Upper lobe of left lung (tissue), 4 donors: ENCODE measurements at regions not wholly inside any gene's neighbourhood (a gene's known extent, or its start where the extent isn't known, plus 50 kb on each side); places are given as distances from the start of the nearest gene placed in this dataset.

ENCODE experiments used
- CTCF ChIP-seq, 6 experiments: fragments of 450-650 bp in 4 of 6; fragments of 200-600 bp in 2 of 6; sonication (generic) in 2 of 6; IDR thresholded peaks; one replicate each; pipeline ENCODE4 v1.5.1; 2016 to 2019; ENCODE audit warnings: antibody characterized with exemption in 6 of 6
- EP300 ChIP-seq, 4 donors: sonication (generic); formaldehyde crosslinking; IDR thresholded peaks; one replicate each; pipeline ENCODE4 v1.5.1; 2017; ENCODE audit warnings: antibody characterized with exemption in 4 of 4, control low read depth in 2 of 4
- POLR2A ChIP-seq, 4 donors: fragments of 450-650 bp; IDR thresholded peaks; one replicate each; pipeline ENCODE4 v1.5.1; 2016 to 2017; ENCODE audit warnings: antibody characterized with exemption in 4 of 4, mild to moderate bottlenecking in 2 of 4
- POLR2AphosphoS5 ChIP-seq, 2 donors: sonication (generic); formaldehyde crosslinking; IDR thresholded peaks; one replicate each; pipeline ENCODE4 v1.5.1; 2017; ENCODE audit warnings: antibody characterized with exemption in 2 of 2

DNA sequence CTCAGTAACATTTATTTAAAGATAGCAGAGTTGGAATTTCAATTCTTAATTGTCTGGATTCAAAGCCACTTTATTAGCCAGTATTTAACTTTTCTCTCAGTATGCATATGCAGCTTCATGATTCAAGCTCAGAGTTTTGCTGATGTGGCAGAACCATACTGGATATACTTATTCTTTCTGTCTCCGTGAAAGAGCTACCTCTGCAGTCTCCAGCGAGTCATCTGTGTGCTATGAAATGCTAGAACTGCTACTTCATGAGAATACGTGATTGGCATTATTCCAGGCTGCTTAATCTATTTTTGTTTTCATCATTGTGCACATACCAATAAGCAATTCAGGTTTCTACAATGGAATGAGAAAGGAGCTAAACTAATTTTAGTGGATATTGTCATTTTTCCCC lies 743.7 kb downstream of the C4orf33 start:
- TF ChIP-seq CTCF (IDR thresholded peaks at IDR 0.05), result no peak
- TF ChIP-seq POLR2A (IDR thresholded peaks at IDR 0.05), result no peak
- TF ChIP-seq EP300 (IDR thresholded peaks at IDR 0.05), result no peak
- no peak for TF ChIP-seq POLR2AphosphoS5 (IDR thresholded peaks at IDR 0.05)
